ENCODE measurements at regions not wholly inside any gene's neighbourhood (a gene's known extent, or its start where the extent isn't known, plus 50 kb on each side); places are given as distances from the start of the nearest gene placed in this dataset.

- no peak for DNase-seq
Observed at GRCh38 chr9:103949096-103949495, 145.0 kb upstream of the SMC2 start.

- no peak for DNase-seq
Observed at GRCh38 chr9:103977163-103977562, 116.9 kb upstream of the SMC2 start.

- no peak for DNase-seq
Observed at GRCh38 chr9:103978396-103978795, 115.7 kb upstream of the SMC2 start.

- DNase-seq = no peak
Observed at GRCh38 chr9:103981912-103982311, 112.2 kb upstream of the SMC2 start.

GRCh38 chr9:103985077-103985476 lies 109.0 kb upstream of the SMC2 start:
- DNase-seq = no peak

GRCh38 chr9:103988821-103989220 lies 105.3 kb upstream of the SMC2 start:
- no peak for DNase-seq

GRCh38 chr9:103990311-103990710 lies 103.8 kb upstream of the SMC2 start:
- DNase-seq = no peak

- DNase-seq = no peak
Observed at GRCh38 chr9:103991001-103991400, 103.1 kb upstream of the SMC2 start.

- DNase-seq = no peak
Observed at GRCh38 chr9:103991698-103992097, 102.4 kb upstream of the SMC2 start.

GRCh38 chr9:103992938-103993579 lies 101.0 kb upstream of the SMC2 start:
- no peak for DNase-seq

GRCh38 chr9:103997856-103998370 lies 96.2 kb upstream of the SMC2 start:
- no peak for DNase-seq

- no peak for DNase-seq
Observed at GRCh38 chr9:103999375-104000062, 94.6 kb upstream of the SMC2 start.

- DNase-seq = no peak
Observed at GRCh38 chr9:104009826-104010225, 84.3 kb upstream of the SMC2 start.

- no peak for DNase-seq
Observed at GRCh38 chr9:104022083-104022482, 72.0 kb upstream of the SMC2 start.

GRCh38 chr9:104025104-104025503 lies 69.0 kb upstream of the SMC2 start:
- no peak for DNase-seq

GRCh38 chr9:104025945-104026344 lies 68.2 kb upstream of the SMC2 start:
- DNase-seq = no peak

- peak; percentile 23 to 24 for DNase-seq
Observed at GRCh38 chr9:104027295-104027694, 66.8 kb upstream of the SMC2 start.

GRCh38 chr9:104028827-104029226 lies 65.3 kb upstream of the SMC2 start:
- no peak for DNase-seq

Data from SHP77 (cell line).